H1 (cell line): ENCODE measurements at regions not wholly inside any gene's neighbourhood (a gene's known extent, or its start where the extent isn't known, plus 50 kb on each side); places are given as distances from the start of the nearest gene placed in this dataset.

ENCODE experiments used
- CTCF ChIA-PET: fragments of 300-600 bp; sonication (Branson Sonifier 250); formaldehyde crosslinking; loops from one replicate; lab custom pipeline; 2021; ENCODE audit not compliant: partially characterized antibody; lab: Charles Lee
- POLR2A ChIA-PET: fragments of 300-600 bp; sonication (Branson Sonifier 250); formaldehyde crosslinking; loops from one replicate; lab custom pipeline; 2021; ENCODE audit warnings: inconsistent platforms; ENCODE audit not compliant: partially characterized antibody; lab: Charles Lee
- DNase-seq, 2 experiments: peaks; one replicate each; pipeline versions ENCODE4 v3.0.0 to v3.0.0-alpha.2; 2010 to 2022; ENCODE audit warnings: low spot score in 2 of 2, low read depth in 1 of 2, mixed read lengths in 1 of 2
- FAIRE-seq: peaks from 2 replicates; lab custom pipeline; 2011; peaks lifted over from hg19 to GRCh38; lab: Jason Lieb, UNC
- H2AFZ ChIP-seq: 2 replicates; pipeline ENCODE4 v1.8.1; 2012; ENCODE audit warnings: low read length, inconsistent platforms
- H2AK5ac ChIP-seq: 2 replicates; pipeline ENCODE4 v1.6.1; 2013; ENCODE audit warnings: low read depth, low read length
- H2BK120ac ChIP-seq: replicated peaks from 2 replicates; pipeline ENCODE3; 2013; ENCODE audit warnings: low read depth, low read length, inconsistent platforms
- H2BK12ac ChIP-seq: 2 replicates; pipeline ENCODE4 v1.6.1; 2013; ENCODE audit warnings: low read depth, low read length
- H2BK15ac ChIP-seq: 2 replicates; pipeline ENCODE4 v1.6.1; 2013; ENCODE audit warnings: low read length
- H2BK20ac ChIP-seq: 2 replicates; pipeline ENCODE4 v1.6.1; 2013; ENCODE audit warnings: low read length
- H2BK5ac ChIP-seq: 2 replicates; pipeline ENCODE4 v1.6.1; 2013; ENCODE audit warnings: low read depth, low read length
- H3K14ac ChIP-seq: 2 replicates; pipeline ENCODE4 v1.6.1; 2013; ENCODE audit warnings: inconsistent platforms; ENCODE audit not compliant: insufficient read length
- H3K18ac ChIP-seq: 2 replicates; pipeline ENCODE4 v1.6.1; 2013; ENCODE audit warnings: low read length; ENCODE audit errors: extremely low read depth
- H3K23ac ChIP-seq: 2 replicates; pipeline ENCODE4 v1.6.1; 2013; ENCODE audit warnings: inconsistent platforms; ENCODE audit not compliant: insufficient read length
- H3K23me2 ChIP-seq: 2 replicates; pipeline ENCODE4 v1.6.1; 2013; ENCODE audit warnings: low read depth, low read length
- H3K27ac ChIP-seq: 2 replicates; pipeline ENCODE4 v1.6.1; 2011; ENCODE audit warnings: low read depth, low read length, inconsistent platforms
- H3K27me3 ChIP-seq, 4 experiments: replicated peaks in 1 of 4; 1 replicate in 1 of 4; 2 replicates in 3 of 4; pipeline versions ENCODE4 v1.6.1 to v1.8.1; 2011 to 2013; ENCODE audit warnings: low read length in 3 of 4, mild to moderate bottlenecking in 3 of 4, inconsistent platforms in 2 of 4, mixed read lengths in 2 of 4, moderate library complexity in 1 of 4; ENCODE audit not compliant: control insufficient read depth in 3 of 4, insufficient read depth in 3 of 4; ENCODE audit errors: extremely low read depth in 1 of 4
- H3K36me3 ChIP-seq, 4 experiments: 2 replicates each; pipeline versions ENCODE4 v1.6.1 to v1.8.1; 2011 to 2013; ENCODE audit warnings: mild to moderate bottlenecking in 4 of 4, low read length in 3 of 4, moderate library complexity in 2 of 4, control low read depth in 1 of 4, inconsistent platforms in 1 of 4; ENCODE audit not compliant: insufficient read depth in 4 of 4, control insufficient read depth in 2 of 4
- H3K4ac ChIP-seq: replicated peaks from 2 replicates; pipeline ENCODE3; 2013; ENCODE audit warnings: low read length, low read depth, mixed read lengths, inconsistent platforms; ENCODE audit not compliant: insufficient read length
- H3K4me1 ChIP-seq, 4 experiments: replicated peaks in 1 of 4; 1 replicate in 1 of 4; 2 replicates in 3 of 4; pipeline versions ENCODE4 v1.6.1 to v1.8.1; 2011 to 2013; ENCODE audit warnings: low read length in 3 of 4, inconsistent platforms in 2 of 4, mixed read lengths in 1 of 4; ENCODE audit not compliant: insufficient read depth in 4 of 4, control insufficient read depth in 3 of 4
- H3K4me2 ChIP-seq, 2 experiments: 2 replicates each; pipeline versions ENCODE4 v1.6.1 to v1.8.1; 2011 to 2013; ENCODE audit warnings: low read depth in 2 of 2, low read length in 2 of 2, control low read depth in 1 of 2, inconsistent platforms in 1 of 2, mild to moderate bottlenecking in 1 of 2; ENCODE audit not compliant: insufficient read depth in 1 of 2
- H3K4me3 ChIP-seq, 4 experiments: fragments of 200-600, 300-600 bp in 1 of 4; sonication (generic), shearing (Covaris generic), sonication (Bioruptor Twin) in 1 of 4; 2 replicates each; pipeline versions ENCODE4 v1.5.1 to v1.8.1; 2011 to 2016; ENCODE audit warnings: low read length in 4 of 4, low read depth in 3 of 4, control low read depth in 2 of 4, inconsistent platforms in 2 of 4, mild to moderate bottlenecking in 2 of 4, mixed read lengths in 1 of 4, moderate library complexity in 1 of 4; ENCODE audit not compliant: insufficient read depth in 2 of 4; ENCODE audit errors: extremely low read depth in 1 of 4
- H3K56ac ChIP-seq: replicated peaks from 2 replicates; pipeline ENCODE3; 2013; ENCODE audit warnings: low read depth, mild to moderate bottlenecking, mixed read lengths, low read length, inconsistent platforms; ENCODE audit not compliant: insufficient read length
- H3K79me1 ChIP-seq: 2 replicates; pipeline ENCODE4 v1.6.1; 2013; ENCODE audit warnings: low read depth, low read length, control low read depth
- H3K79me2 ChIP-seq, 2 experiments: 2 replicates each; pipeline versions ENCODE4 v1.6.1 to v1.8.1; 2012 to 2013; ENCODE audit warnings: low read length in 2 of 2, mild to moderate bottlenecking in 2 of 2, inconsistent platforms in 1 of 2; ENCODE audit not compliant: insufficient read depth in 2 of 2, control insufficient read depth in 1 of 2
- H3K9ac ChIP-seq, 4 experiments: replicated peaks in 1 of 4; 1 replicate in 1 of 4; 2 replicates in 3 of 4; pipeline versions ENCODE4 v1.6.1 to v1.8.1; 2011 to 2013; ENCODE audit warnings: low read depth in 3 of 4, low read length in 3 of 4, control low read depth in 2 of 4, mild to moderate bottlenecking in 2 of 4, moderate library complexity in 2 of 4, inconsistent platforms in 1 of 4; ENCODE audit errors: extremely low read depth in 1 of 4
- H3K9me3 ChIP-seq, 2 experiments: 2 replicates each; pipeline versions ENCODE4 v1.6.1 to v1.8.1; 2012 to 2013; ENCODE audit warnings: mild to moderate bottlenecking in 2 of 2, moderate library complexity in 2 of 2, control low read depth in 1 of 2, inconsistent platforms in 1 of 2, low read depth in 1 of 2, low read length in 1 of 2, mixed read lengths in 1 of 2; ENCODE audit not compliant: insufficient read depth in 2 of 2
- H4K20me1 ChIP-seq, 2 experiments: replicated peaks in 1 of 2; 2 replicates each; pipeline versions ENCODE3 to v1.8.1; 2011 to 2013; ENCODE audit warnings: inconsistent platforms in 2 of 2, low read length in 2 of 2, mild to moderate bottlenecking in 1 of 2; ENCODE audit not compliant: insufficient read depth in 2 of 2, control insufficient read depth in 1 of 2
- H4K5ac ChIP-seq: 2 replicates; pipeline ENCODE4 v1.6.1; 2013; ENCODE audit warnings: low read length, low read depth, mixed read lengths, inconsistent platforms; ENCODE audit not compliant: insufficient read length
- H4K8ac ChIP-seq: 2 replicates; pipeline ENCODE4 v1.8.0; 2013; ENCODE audit warnings: mild to moderate bottlenecking, moderate library complexity, low read length, inconsistent platforms; ENCODE audit not compliant: insufficient read depth; ENCODE audit errors: extremely low read depth
- H4K91ac ChIP-seq: replicated peaks from 2 replicates; pipeline ENCODE3; 2013; ENCODE audit warnings: low read length, mixed read lengths, inconsistent platforms; ENCODE audit not compliant: insufficient read length
- EP300 ChIP-seq, 2 experiments: IDR thresholded peaks; 1 replicate in 1 of 2; 2 replicates in 1 of 2; pipeline ENCODE4 v1.6.1; 2011 to 2012; ENCODE audit warnings: low read depth in 2 of 2, low read length in 2 of 2, mild to moderate bottlenecking in 2 of 2, borderline replicate concordance in 1 of 2, inconsistent platforms in 1 of 2, moderate library complexity in 1 of 2
- JUND ChIP-seq: IDR thresholded peaks from 2 replicates; pipeline ENCODE4 v1.6.1; 2011; ENCODE audit warnings: mild to moderate bottlenecking, improper control_type of control experiment, low read length
- KDM4A ChIP-seq: IDR thresholded peaks from one replicate; pipeline ENCODE4 v1.7.1; 2012; ENCODE audit warnings: low read depth, mild to moderate bottlenecking, moderate library complexity, low read length, inconsistent platforms; ENCODE audit not compliant: severe bottlenecking
- SAP30 ChIP-seq: fragments of 300-600 bp; sonication (generic); IDR thresholded peaks from 2 replicates; pipeline ENCODE4 v1.7.1; 2012; ENCODE audit warnings: low read length, moderate library complexity, mild to moderate bottlenecking, inconsistent platforms; ENCODE audit not compliant: insufficient read depth, insufficient replicate concordance
- SIRT6 ChIP-seq: IDR thresholded peaks from one replicate; pipeline ENCODE4 v1.7.1; 2012; ENCODE audit warnings: low read length, inconsistent platforms
- SP4 ChIP-seq: IDR thresholded peaks from 2 replicates; pipeline ENCODE4 v1.6.1; 2012; ENCODE audit warnings: low read length, inconsistent platforms
- WGBS, 2 experiments: shearing (Covaris generic) in 1 of 2; methylation state at CpG; one replicate each; pipeline versions ENCODE4 v1.1.6 to v1.1.7; 2013 to 2015; ENCODE audit warnings: low lambda C conversion rate in 2 of 2, mixed read lengths in 2 of 2, inconsistent platforms in 1 of 2, low coverage in 1 of 2, missing lambda C conversion rate in 1 of 2; ENCODE audit not compliant: insufficient replicate concordance in 2 of 2, insufficient coverage in 1 of 2, insufficient read length in 1 of 2; ENCODE audit errors: extremely low coverage in 1 of 2, missing lambda C conversion rate in 1 of 2; 5-methylcytosine and 5-hydroxymethylcytosine counted together
- TF ChIP-seq, protein P1 (sequence below): IDR thresholded peaks from 2 replicates; pipeline ENCODE4 v1.6.1; 2012; ENCODE audit warnings: inconsistent platforms

DNA sequence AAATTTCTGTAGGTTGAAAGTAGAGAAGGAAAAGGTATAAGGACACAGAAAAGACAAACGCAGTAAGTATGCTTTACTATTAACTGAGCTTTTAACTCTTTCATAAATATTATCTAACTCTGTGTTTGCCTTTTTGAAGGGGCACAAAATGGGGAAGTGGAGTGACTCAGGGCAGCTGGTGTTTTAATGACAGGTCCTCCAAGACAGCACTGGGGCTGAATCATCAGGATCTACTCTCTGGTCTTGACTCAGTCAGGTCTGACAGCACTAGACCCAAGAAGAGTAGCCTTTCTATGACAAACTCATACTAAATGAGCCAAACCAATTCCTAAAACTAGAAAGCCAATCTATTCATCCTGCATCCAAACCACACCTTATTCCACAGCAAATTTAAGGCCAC is 102.2 kb downstream of the APTX start:
- Histone ChIP-seq H3K9me3 (peaks cover 0 to 4% of the 10 kb centered on the region in 2 experiments; a peak in 1 of 4 replicates), H4K91ac (no peak overlapping the region), H3K4me1 (no peaks in the 10 kb centered on the region), H3K4me2 (no peak overlapping the region), H3K4ac (no peak overlapping the region), H3K9ac (no peak overlapping the region), H4K20me1 (no peaks in the 10 kb centered on the region), H3K18ac (no peak overlapping the region), H2AFZ (no peak overlapping the region), H3K79me2 (no peaks in the 10 kb centered on the region), H2BK12ac (no peak overlapping the region), H3K23ac (no peak overlapping the region), H3K56ac (no peak overlapping the region), H2AK5ac (no peak overlapping the region), H3K27ac (no peak overlapping the region), H3K27me3 (no peaks in the 10 kb centered on the region), H3K36me3 (no peaks in the 10 kb centered on the region), H3K23me2 (no peaks in the 10 kb centered on the region), H3K4me3 (no peak overlapping the region), H2BK120ac (no peak overlapping the region), H4K8ac (no peak overlapping the region), H4K5ac (no peak overlapping the region), H2BK5ac (no peak overlapping the region), H2BK20ac (no peak overlapping the region), H2BK15ac (no peak overlapping the region), H3K79me1 (no peaks in the 10 kb centered on the region), H3K14ac (no peak overlapping the region)
- no peak for DNase-seq
- POLR2A ChIA-PET: no interaction called here
- no peak for FAIRE-seq
- no peak for TF ChIP-seq SAP30
- TF ChIP-seq EP300 (IDR thresholded peaks at IDR 0.05; ENCODE audit: borderline replicate concordance in 1 of 2, low read depth in 2 of 2, low read length in 2 of 2): no peak
- TF ChIP-seq, protein P1, sequence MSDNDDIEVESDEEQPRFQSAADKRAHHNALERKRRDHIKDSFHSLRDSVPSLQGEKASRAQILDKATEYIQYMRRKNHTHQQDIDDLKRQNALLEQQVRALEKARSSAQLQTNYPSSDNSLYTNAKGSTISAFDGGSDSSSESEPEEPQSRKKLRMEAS: no peak
- no peak for TF ChIP-seq SP4
- no peak for TF ChIP-seq KDM4A
- no peak for TF ChIP-seq SIRT6
- no peak for TF ChIP-seq JUND
- CTCF ChIA-PET: interaction anchor here (1.1 kb wide), 1 partner anchor 69 kb away, joined by 3 read pairs; no protein-coding TSS in a partner anchor
- WGBS, 2 experiments: 92% methylated on average over 1 of the region's 1 CpG; no CpG with 5 or more reads in 1 of the 2 experiments
